ENCODE measurements at regions not wholly inside any gene's neighbourhood (a gene's known extent, or its start where the extent isn't known, plus 50 kb on each side); places are given as distances from the start of the nearest gene placed in this dataset.

- TF ChIP-seq CTCF (conservative IDR thresholded peaks at IDR 0.05 in 1 of 2, IDR thresholded peaks at IDR 0.05 in 1 of 2; ENCODE audit: extremely low read depth in 1 of 2, insufficient read depth in 1 of 2, low read depth in 1 of 2, low read length in 2 of 2), result no peak
- no peak for TF ChIP-seq EZH2 (IDR thresholded peaks at IDR 0.05; ENCODE audit: borderline replicate concordance, low read length)
Measured at GRCh38 chr11:127710831-127711230, 710.3 kb upstream of the KIRREL3 start.
